Loucy (cell line): ENCODE measurements at regions not wholly inside any gene's neighbourhood (a gene's known extent, or its start where the extent isn't known, plus 50 kb on each side); places are given as distances from the start of the nearest gene placed in this dataset.

ENCODE experiments used
- CTCF ChIP-seq: fragments of 200-600 bp; sonication (generic); conservative IDR thresholded peaks from 2 replicates; pipeline ENCODE4 v1.5.1; 2014; ENCODE audit warnings: mild to moderate bottlenecking, antibody characterized with exemption, low read length
- EZH2phosphoT487 ChIP-seq: fragments of 200-600 bp; IDR thresholded peaks from 2 replicates; pipeline ENCODE4 v1.6.1; 2018; ENCODE audit warnings: antibody characterized with exemption, mild to moderate bottlenecking, moderate library complexity, borderline replicate concordance

- TF ChIP-seq CTCF: no peak
- no peak for TF ChIP-seq EZH2phosphoT487
These were observed 101.3 kb upstream of the CACUL1 start for GRCh38 chr10:118856106-118856505.
